ENCODE measurements at regions not wholly inside any gene's neighbourhood (a gene's known extent, or its start where the extent isn't known, plus 50 kb on each side); places are given as distances from the start of the nearest gene placed in this dataset.

- Histone ChIP-seq H3K4me1 (no peaks in the 10 kb centered on the region), H3K4me3 (no peak overlapping the region), H3K36me3 (no peaks in the 10 kb centered on the region), H3K27ac (no peak overlapping the region), H3K9me3 (no peaks in the 10 kb centered on the region), H3K27me3 (no peaks in the 10 kb centered on the region)
- DNase-seq, result no peak
- WGBS, 2 donors, result 98 to 100% methylated on average over 1 of the region's 1 CpG
- intact Hi-C loops (cut with DNase I), result no loop called here
- no peak for TF ChIP-seq POLR2A (IDR thresholded peaks at IDR 0.05)
- TF ChIP-seq POLR2AphosphoS5 (IDR thresholded peaks at IDR 0.05), result no peak
- TF ChIP-seq EP300 (IDR thresholded peaks at IDR 0.05), result no peak
- TF ChIP-seq CTCF (IDR thresholded peaks at IDR 0.05), result no peak
Observed at GRCh38 chr5:120231563-120231962, 232.5 kb upstream of the PRR16 start.

GRCh38 chr5:120236360-120236759 lies 227.7 kb upstream of the PRR16 start:
- TF ChIP-seq POLR2A (IDR thresholded peaks at IDR 0.05), result no peak
- TF ChIP-seq EP300 (IDR thresholded peaks at IDR 0.05), result no peak
- TF ChIP-seq POLR2AphosphoS5 (IDR thresholded peaks at IDR 0.05), result no peak
- TF ChIP-seq CTCF (IDR thresholded peaks at IDR 0.05), result no peak
- Histone ChIP-seq H3K4me3 (no peak overlapping the region), H3K4me1 (no peaks in the 10 kb centered on the region), H3K9me3 (no peaks in the 10 kb centered on the region), H3K36me3 (no peaks in the 10 kb centered on the region), H3K27ac (no peak overlapping the region), H3K27me3 (no peaks in the 10 kb centered on the region)
- no peak for DNase-seq
- WGBS, 2 donors, result 36 to 65% methylated on average over 3 of the region's 3 CpGs
- intact Hi-C loops (cut with DNase I), result no loop called here

- Histone ChIP-seq H3K4me3 (no peak overlapping the region), H3K36me3 (no peaks in the 10 kb centered on the region), H3K27ac (no peak overlapping the region), H3K27me3 (no peaks in the 10 kb centered on the region), H3K4me1 (no peaks in the 10 kb centered on the region), H3K9me3 (no peaks in the 10 kb centered on the region)
- no peak for DNase-seq
- intact Hi-C loops (cut with DNase I), result no loop called here
- TF ChIP-seq POLR2AphosphoS5 (IDR thresholded peaks at IDR 0.05), result no peak
- no peak for TF ChIP-seq POLR2A (IDR thresholded peaks at IDR 0.05)
- no peak for TF ChIP-seq EP300 (IDR thresholded peaks at IDR 0.05)
- TF ChIP-seq CTCF (IDR thresholded peaks at IDR 0.05), result no peak
- WGBS, 2 donors, result 41 to 67% methylated on average over 1 of the region's 1 CpG
Observed at GRCh38 chr5:120239086-120239485, 225.0 kb upstream of the PRR16 start.

- H3K36me3 ChIP-seq, result no peaks in the 10 kb centered on the region
- intact Hi-C loops (cut with DNase I), result no loop called here
- H3K4me1 ChIP-seq, result no peaks in the 10 kb centered on the region
- no peaks in the 10 kb centered on the region for H3K9me3 ChIP-seq
- TF ChIP-seq POLR2AphosphoS5 (IDR thresholded peaks at IDR 0.05), result no peak
- TF ChIP-seq POLR2A (IDR thresholded peaks at IDR 0.05), result no peak
- no peak for TF ChIP-seq EP300 (IDR thresholded peaks at IDR 0.05)
- TF ChIP-seq CTCF (IDR thresholded peaks at IDR 0.05), result no peak
- H3K4me3 ChIP-seq, result no peak overlapping the region
- no peaks in the 10 kb centered on the region for H3K27me3 ChIP-seq
- DNase-seq, result no peak
- H3K27ac ChIP-seq, result no peak overlapping the region
Observed at GRCh38 chr5:120240706-120241105, 223.4 kb upstream of the PRR16 start.

- no peaks in the 10 kb centered on the region for H3K9me3 ChIP-seq
- DNase-seq, result no peak
- no peaks in the 10 kb centered on the region for H3K36me3 ChIP-seq
- no peak overlapping the region for H3K27ac ChIP-seq
- no peak for TF ChIP-seq CTCF (IDR thresholded peaks at IDR 0.05)
- intact Hi-C loops (cut with DNase I), result no loop called here
- H3K27me3 ChIP-seq, result no peaks in the 10 kb centered on the region
- no peak overlapping the region for H3K4me3 ChIP-seq
- WGBS, 2 donors, result 14 to 40% methylated on average over 1 of the region's 1 CpG
- no peaks in the 10 kb centered on the region for H3K4me1 ChIP-seq
Observed at GRCh38 chr5:120241400-120241799, 222.7 kb upstream of the PRR16 start.

Measured in sigmoid colon (tissue), 6 donors.